HG02884 (cell line): ENCODE measurements at regions not wholly inside any gene's neighbourhood (a gene's known extent, or its start where the extent isn't known, plus 50 kb on each side); places are given as distances from the start of the nearest gene placed in this dataset.

Source experiments
- ATAC-seq: cut with Tn5 transposase; IDR thresholded peaks from one replicate; pipeline ENCODE4 v1.9.1; 2021; ENCODE audit warnings: mild to moderate bottlenecking, moderate library complexity; ENCODE audit not compliant: unreplicated experiment

GRCh38 chr14:83312511-83312910 lies 1778.9 kb upstream of the SEL1L start:
- ATAC-seq = no peak

GRCh38 chr14:83314764-83315163 lies 1781.1 kb upstream of the SEL1L start:
- ATAC-seq = no peak

- ATAC-seq = no peak
Measured at GRCh38 chr14:83316356-83316755, 1782.7 kb upstream of the SEL1L start.

GRCh38 chr14:83320837-83321236 lies 1787.2 kb upstream of the SEL1L start:
- no peak for ATAC-seq

GRCh38 chr14:83331513-83331912 lies 1797.9 kb upstream of the SEL1L start:
- no peak for ATAC-seq

- ATAC-seq = no peak
Measured at GRCh38 chr14:83342590-83342989, 1808.9 kb upstream of the SEL1L start.

GRCh38 chr14:83347874-83348273 lies 1814.2 kb upstream of the SEL1L start:
- no peak for ATAC-seq

GRCh38 chr14:83355609-83356008 lies 1822.0 kb upstream of the SEL1L start:
- no peak for ATAC-seq

- no peak for ATAC-seq
Measured at GRCh38 chr14:83356080-83356479, 1822.4 kb upstream of the SEL1L start.

GRCh38 chr14:83372271-83372670 lies 1838.6 kb upstream of the SEL1L start:
- no peak for ATAC-seq

GRCh38 chr14:83379436-83379835 lies 1845.8 kb upstream of the SEL1L start:
- no peak for ATAC-seq

- no peak for ATAC-seq
Measured at GRCh38 chr14:83384253-83384652, 1850.6 kb upstream of the SEL1L start.

- ATAC-seq = no peak
Measured at GRCh38 chr14:83395321-83395720, 1861.7 kb upstream of the SEL1L start.

- ATAC-seq = no peak
Measured at GRCh38 chr14:83416476-83416875, 1882.8 kb upstream of the SEL1L start.

GRCh38 chr14:83419420-83419819 lies 1885.8 kb upstream of the SEL1L start:
- ATAC-seq = no peak

- ATAC-seq = no peak
Measured at GRCh38 chr14:83421711-83422110, 1888.1 kb upstream of the SEL1L start.

- ATAC-seq = no peak
Measured at GRCh38 chr14:83425138-83425537, 1891.5 kb upstream of the SEL1L start.

GRCh38 chr14:83425706-83426105 lies 1892.1 kb upstream of the SEL1L start:
- no peak for ATAC-seq

- ATAC-seq = no peak
Measured at GRCh38 chr14:83433618-83434017, 1900.0 kb upstream of the SEL1L start.

- no peak for ATAC-seq
Measured at GRCh38 chr14:83441801-83442200, 1908.1 kb upstream of the SEL1L start.

GRCh38 chr14:83455561-83455960 lies 1921.9 kb upstream of the SEL1L start:
- no peak for ATAC-seq

- no peak for ATAC-seq
Measured at GRCh38 chr14:83461521-83461920, 1927.9 kb upstream of the SEL1L start.

- ATAC-seq = no peak
Measured at GRCh38 chr14:83462759-83463158, 1929.1 kb upstream of the SEL1L start.
